ENCODE measurements at regions not wholly inside any gene's neighbourhood (a gene's known extent, or its start where the extent isn't known, plus 50 kb on each side); places are given as distances from the start of the nearest gene placed in this dataset.

DNA sequence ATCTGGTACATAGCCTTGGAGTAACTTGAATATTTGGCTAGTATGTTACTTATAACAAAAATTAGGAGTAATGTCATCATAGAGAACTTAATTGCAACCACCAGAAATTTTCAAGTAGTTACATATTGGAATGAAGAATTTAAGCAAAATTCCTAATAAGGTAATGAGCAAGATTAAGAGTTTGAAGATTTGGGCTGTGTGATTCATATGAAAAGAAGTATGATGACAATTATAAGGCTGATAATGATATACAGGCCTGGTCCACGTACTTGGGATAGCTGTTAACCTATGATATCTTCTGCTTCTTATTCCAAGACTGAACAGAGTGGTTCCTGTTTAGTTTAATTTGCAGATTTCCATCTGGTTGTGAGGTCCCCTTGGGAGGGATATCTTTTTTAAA is 463.9 kb downstream of the RAPGEF2 start:
- H3K4me2 ChIP-seq (ENCODE audit: low read length): no peak overlapping the region
- TF ChIP-seq, protein P1, sequence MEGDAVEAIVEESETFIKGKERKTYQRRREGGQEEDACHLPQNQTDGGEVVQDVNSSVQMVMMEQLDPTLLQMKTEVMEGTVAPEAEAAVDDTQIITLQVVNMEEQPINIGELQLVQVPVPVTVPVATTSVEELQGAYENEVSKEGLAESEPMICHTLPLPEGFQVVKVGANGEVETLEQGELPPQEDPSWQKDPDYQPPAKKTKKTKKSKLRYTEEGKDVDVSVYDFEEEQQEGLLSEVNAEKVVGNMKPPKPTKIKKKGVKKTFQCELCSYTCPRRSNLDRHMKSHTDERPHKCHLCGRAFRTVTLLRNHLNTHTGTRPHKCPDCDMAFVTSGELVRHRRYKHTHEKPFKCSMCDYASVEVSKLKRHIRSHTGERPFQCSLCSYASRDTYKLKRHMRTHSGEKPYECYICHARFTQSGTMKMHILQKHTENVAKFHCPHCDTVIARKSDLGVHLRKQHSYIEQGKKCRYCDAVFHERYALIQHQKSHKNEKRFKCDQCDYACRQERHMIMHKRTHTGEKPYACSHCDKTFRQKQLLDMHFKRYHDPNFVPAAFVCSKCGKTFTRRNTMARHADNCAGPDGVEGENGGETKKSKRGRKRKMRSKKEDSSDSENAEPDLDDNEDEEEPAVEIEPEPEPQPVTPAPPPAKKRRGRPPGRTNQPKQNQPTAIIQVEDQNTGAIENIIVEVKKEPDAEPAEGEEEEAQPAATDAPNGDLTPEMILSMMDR (IDR thresholded peaks at IDR 0.05): no peak
- H3K9me3 ChIP-seq (ENCODE audit: control insufficient read depth, low read length): no peaks in the 10 kb centered on the region
- H3K9ac ChIP-seq: no peak overlapping the region
- H2AFZ ChIP-seq: no peak overlapping the region
- no peaks in the 10 kb centered on the region for H3K4me1 ChIP-seq
- no peaks in the 10 kb centered on the region for H3K36me3 ChIP-seq (ENCODE audit: control insufficient read depth, insufficient read depth, low read length)
- no peak overlapping the region for H3K27ac ChIP-seq
- H3K27me3 ChIP-seq (ENCODE audit: control insufficient read depth, insufficient read depth, low read length): no peaks in the 10 kb centered on the region
- H3K79me2 ChIP-seq: no peaks in the 10 kb centered on the region
- H3K4me3 ChIP-seq (ENCODE audit: low read depth, low read length): no peak overlapping the region

DNA sequence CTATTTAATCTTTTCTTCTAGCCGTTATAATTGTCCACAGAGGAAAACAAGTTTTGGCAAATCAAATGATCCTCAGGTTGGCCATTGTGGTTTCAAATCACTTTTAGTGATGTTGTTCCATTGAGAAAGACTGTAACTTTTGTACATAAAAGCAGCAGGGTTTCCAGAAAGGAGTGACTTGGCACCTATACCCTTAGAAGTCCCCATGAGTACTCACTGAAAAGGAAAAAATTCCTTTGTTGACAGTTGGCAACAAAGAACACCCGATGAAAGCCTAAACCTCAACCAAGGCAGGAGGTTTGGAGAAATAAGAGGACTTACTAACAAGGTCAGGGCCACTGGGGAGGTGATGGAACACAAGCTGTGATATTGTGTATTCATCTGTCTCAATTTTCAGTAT is 474.4 kb downstream of the RAPGEF2 start:
- Histone ChIP-seq H3K36me3 (ENCODE audit: control insufficient read depth, insufficient read depth, low read length) (no peaks in the 10 kb centered on the region), H3K27ac (no peak overlapping the region), H3K4me2 (ENCODE audit: low read length) (no peak overlapping the region), H3K27me3 (ENCODE audit: control insufficient read depth, insufficient read depth, low read length) (no peaks in the 10 kb centered on the region), H3K79me2 (no peaks in the 10 kb centered on the region), H3K4me3 (ENCODE audit: low read depth, low read length) (no peak overlapping the region), H3K4me1 (no peaks in the 10 kb centered on the region), H2AFZ (no peak overlapping the region), H3K9me3 (ENCODE audit: control insufficient read depth, low read length) (no peaks in the 10 kb centered on the region), H3K9ac (no peak overlapping the region)
- TF ChIP-seq, protein P1 (IDR thresholded peaks at IDR 0.05): no peak

DNA sequence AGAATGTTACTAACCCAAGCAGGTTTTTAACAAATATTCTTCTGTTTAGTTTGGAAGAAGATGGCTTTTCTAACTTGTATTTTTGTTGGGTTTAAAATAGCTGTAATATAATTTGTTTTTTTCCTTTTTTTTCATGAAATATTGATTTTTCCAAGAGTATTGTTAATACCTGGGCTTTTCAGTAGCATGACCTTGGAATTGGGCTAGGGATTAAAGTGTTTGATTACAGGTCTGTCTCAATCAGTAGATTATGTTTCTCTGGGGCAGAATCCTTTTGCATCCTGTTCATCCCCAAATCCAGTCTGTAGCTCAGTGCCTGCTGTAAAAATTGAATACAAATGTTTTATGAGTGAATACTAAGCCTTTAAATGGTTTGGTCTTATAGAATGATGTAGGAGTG is 479.8 kb downstream of the RAPGEF2 start:
- Histone ChIP-seq H3K79me2 (no peaks in the 10 kb centered on the region), H2AFZ (no peak overlapping the region), H3K36me3 (ENCODE audit: control insufficient read depth, insufficient read depth, low read length) (no peaks in the 10 kb centered on the region), H3K4me2 (ENCODE audit: low read length) (no peak overlapping the region), H3K27ac (no peak overlapping the region), H3K4me3 (ENCODE audit: low read depth, low read length) (no peak overlapping the region), H3K4me1 (no peaks in the 10 kb centered on the region), H3K9me3 (ENCODE audit: control insufficient read depth, low read length) (no peaks in the 10 kb centered on the region), H3K27me3 (ENCODE audit: control insufficient read depth, insufficient read depth, low read length) (no peaks in the 10 kb centered on the region), H3K9ac (no peak overlapping the region)
- TF ChIP-seq, protein P1 (IDR thresholded peaks at IDR 0.05): no peak

DNA sequence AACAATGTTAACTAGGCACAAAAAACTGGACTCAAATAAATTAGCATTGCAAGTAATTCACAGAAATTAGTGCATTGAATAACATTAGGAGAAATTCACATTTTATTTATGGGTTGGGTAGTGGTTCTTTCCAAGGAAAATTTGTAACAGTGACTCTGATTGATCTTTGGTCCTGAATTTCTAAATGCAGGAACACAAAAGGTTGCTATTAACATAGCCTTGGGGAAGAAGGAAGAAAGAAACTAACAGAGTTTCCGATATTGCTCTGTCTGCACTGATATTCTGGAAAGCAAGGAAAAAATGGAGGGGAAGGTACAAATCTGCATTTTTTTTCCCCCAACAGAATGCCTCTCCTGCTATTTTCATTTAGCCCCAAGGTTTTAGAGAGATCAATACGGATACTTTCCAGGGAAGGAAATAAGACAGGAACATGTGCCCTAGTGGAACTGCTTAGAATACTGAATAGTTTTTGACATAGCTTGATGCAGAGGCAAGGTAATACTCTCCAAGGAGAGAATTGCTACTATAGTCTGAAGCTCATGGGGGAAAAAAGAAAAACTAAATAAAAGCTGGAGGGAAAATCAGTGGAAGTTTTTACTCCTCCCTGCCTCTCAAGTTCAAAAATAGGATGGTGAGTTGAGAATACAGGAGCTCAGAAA is 490.1 kb downstream of the RAPGEF2 start:
- Histone ChIP-seq H3K9ac (no peak overlapping the region), H3K4me1 (no peaks in the 10 kb centered on the region), H2AFZ (no peak overlapping the region), H3K36me3 (ENCODE audit: control insufficient read depth, insufficient read depth, low read length) (no peaks in the 10 kb centered on the region), H3K27me3 (ENCODE audit: control insufficient read depth, insufficient read depth, low read length) (no peaks in the 10 kb centered on the region), H3K4me2 (ENCODE audit: low read length) (no peak overlapping the region), H3K79me2 (no peaks in the 10 kb centered on the region), H3K9me3 (ENCODE audit: control insufficient read depth, low read length) (no peaks in the 10 kb centered on the region), H3K27ac (no peak overlapping the region), H3K4me3 (ENCODE audit: low read depth, low read length) (no peak overlapping the region)
- TF ChIP-seq, protein P1 (IDR thresholded peaks at IDR 0.05): no peak

DNA sequence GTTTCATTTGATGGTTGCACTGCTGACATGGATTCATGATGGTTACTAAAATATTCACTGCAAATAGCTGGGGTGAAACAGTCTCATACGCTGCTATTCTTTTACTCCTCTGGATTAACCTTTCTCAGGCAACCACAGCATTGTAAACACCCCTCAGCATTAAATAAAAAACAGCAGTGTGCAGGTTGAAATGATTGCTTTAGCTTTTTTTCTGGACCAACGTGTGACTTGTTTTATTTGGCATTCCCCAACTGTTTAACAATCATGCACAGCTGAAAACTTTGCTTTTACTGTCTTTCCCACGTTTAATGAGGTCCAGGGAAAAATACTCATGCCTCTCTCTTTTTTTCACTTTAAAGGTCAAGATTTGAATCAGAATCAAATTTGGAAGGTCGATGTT is 490.8 kb downstream of the RAPGEF2 start:
- Histone ChIP-seq H2AFZ (no peak overlapping the region), H3K79me2 (no peaks in the 10 kb centered on the region), H3K9me3 (ENCODE audit: control insufficient read depth, low read length) (no peaks in the 10 kb centered on the region), H3K27ac (no peak overlapping the region), H3K9ac (no peak overlapping the region), H3K27me3 (ENCODE audit: control insufficient read depth, insufficient read depth, low read length) (no peaks in the 10 kb centered on the region), H3K36me3 (ENCODE audit: control insufficient read depth, insufficient read depth, low read length) (no peaks in the 10 kb centered on the region), H3K4me3 (ENCODE audit: low read depth, low read length) (no peak overlapping the region), H3K4me1 (no peaks in the 10 kb centered on the region), H3K4me2 (ENCODE audit: low read length) (no peak overlapping the region)
- TF ChIP-seq, protein P1 (IDR thresholded peaks at IDR 0.05): no peak

Data from parathyroid adenoma (tissue), 2 donors.